ENCODE measurements at regions not wholly inside any gene's neighbourhood (a gene's known extent, or its start where the extent isn't known, plus 50 kb on each side); places are given as distances from the start of the nearest gene placed in this dataset.

DNA sequence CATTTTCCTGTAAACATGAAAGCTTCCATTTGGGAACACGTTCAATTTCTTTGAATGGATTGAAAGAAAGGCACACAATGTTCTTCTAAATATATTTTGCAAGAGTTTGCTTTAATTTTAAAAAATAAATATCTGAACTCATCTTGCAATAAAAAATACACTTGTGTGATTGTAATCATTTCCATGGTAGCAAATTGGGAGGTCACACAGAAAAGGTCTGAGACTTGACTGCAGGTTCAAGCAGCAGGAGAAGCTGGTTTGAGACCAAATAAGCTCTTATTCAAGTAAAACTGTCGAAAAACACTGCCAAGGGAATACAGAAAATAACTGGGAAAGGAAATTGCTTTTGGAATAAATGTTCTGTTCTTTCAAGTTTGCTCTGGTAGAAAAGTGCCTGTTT is 498.9 kb downstream of the ADGRL2 start:
- ATAC-seq = no peak
- intact Hi-C loops (cut with DNase I) = no loop called here
- DNase-seq (ENCODE audit: missing footprints) = no peak

DNA sequence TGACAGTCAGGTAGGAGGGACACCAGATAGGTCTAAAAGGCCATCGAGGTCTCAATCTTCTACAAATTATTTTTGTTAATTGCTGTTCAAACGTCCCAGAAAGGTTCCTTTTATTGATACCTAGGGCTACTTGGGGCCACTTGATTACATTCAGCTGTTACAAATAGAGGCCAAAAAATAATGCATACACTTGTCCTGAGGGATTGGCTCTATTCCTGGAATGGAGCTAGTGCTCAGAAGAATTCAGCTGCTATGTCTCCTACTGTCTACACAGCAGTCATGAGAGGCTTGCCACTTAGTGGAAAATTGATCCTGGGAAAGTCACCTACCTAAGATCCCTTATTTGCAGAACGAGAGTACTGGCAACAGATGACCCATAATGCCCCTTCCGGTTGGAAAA is 498.3 kb downstream of the ADGRL2 start:
- DNase-seq (ENCODE audit: missing footprints) (no peak), ATAC-seq (no peak)
- intact Hi-C loops (cut with DNase I) = no loop called here

DNA sequence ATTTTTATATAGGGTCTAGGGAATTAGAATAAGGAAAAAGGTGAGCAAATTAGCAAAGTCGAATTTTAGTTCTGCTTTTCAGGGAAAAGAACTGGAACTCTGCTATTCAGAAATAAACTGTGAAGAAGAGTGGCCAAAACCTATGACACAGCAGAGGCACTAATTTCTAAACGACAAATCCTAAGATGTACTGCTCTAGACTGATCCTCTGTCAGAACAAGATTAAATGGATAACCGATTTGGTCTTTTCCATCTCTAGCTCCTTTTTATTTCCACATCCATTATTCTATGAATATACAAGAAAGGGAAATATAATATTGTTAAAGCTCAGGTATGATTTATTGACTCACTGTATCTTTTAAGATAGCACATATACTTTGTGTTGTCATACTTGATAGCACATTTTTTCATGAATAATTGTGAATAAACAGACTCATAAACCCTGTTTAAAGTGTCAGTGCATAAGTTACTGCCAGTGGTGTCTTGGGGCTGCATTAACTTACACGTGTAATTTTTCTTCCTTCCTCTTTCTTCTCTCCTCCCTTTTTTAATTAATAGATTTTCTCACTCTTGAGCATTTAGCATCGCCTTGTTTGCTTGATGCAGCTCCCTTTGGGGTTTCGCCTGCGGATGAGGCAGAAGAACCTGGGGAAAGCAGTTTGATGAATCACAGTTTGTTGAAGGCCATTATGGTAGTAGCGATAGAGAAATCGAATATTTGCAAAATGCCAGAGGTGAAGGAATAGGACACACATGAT is 496.6 kb downstream of the ADGRL2 start:
- DNase-seq (ENCODE audit: missing footprints) = no peak
- intact Hi-C loops (cut with DNase I) = no loop called here
- no peak for ATAC-seq

DNA sequence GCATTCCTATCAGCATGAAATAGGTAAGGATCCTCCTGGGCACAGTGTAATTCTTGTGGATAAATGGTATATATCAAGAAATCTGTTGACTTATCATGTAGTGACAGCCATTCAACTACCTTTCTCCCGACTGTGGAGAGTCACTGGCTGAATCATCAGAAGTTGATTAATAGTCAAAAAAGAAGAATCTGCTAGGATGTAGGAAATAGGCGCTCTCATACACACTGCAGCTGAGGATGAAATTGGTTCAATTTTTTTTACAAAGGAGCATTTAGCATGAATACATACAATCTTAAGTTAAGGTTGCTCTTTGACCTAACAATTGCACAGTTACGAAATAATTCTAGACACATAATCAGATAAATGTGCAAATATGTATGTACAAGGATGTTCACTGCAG is 486.8 kb downstream of the ADGRL2 start:
- ATAC-seq = no peak
- intact Hi-C loops (cut with DNase I) = no loop called here
- DNase-seq (ENCODE audit: missing footprints) = no peak

DNA sequence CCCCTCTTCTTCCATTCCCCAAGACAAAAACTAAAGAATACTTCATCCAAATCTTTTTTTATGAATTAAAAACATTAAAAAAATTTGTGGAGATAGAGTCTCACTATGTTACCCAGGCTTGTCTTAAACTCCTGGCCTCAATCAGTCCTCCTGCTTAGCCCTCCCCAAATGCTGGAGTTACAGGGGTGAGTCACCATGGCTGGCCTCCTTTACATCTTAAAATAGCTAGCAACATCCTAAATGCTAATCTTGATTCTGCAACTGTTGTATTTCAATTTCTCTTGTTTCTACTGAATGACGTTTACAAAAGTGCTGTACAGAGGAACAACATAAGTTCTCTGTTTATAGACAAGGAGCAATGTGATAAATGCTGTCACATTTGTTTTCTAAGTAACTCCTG is 483.5 kb downstream of the ADGRL2 start:
- intact Hi-C loops (cut with DNase I) = no loop called here
- no peak for DNase-seq (ENCODE audit: missing footprints)
- ATAC-seq = no peak

DNA sequence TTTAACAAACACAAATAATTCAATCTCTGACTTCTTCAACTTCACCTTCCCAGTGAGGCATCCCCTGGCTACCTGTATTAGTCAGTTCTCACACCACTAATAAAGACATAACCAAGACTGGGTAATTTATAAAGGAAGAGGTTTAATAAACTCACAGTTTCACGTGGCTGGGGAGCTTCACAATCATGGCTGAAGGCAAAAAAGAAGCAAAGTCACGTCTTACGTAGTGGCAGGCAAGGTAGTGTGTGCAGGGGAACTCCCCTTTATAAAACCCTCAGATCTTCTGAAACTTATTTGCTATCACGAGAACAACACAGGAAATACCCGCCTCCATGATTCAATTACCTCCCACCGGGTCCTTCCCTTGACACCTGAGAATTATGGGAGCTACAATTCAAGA is 478.5 kb downstream of the ADGRL2 start:
- ATAC-seq (no peak), DNase-seq (ENCODE audit: missing footprints) (no peak)
- intact Hi-C loops (cut with DNase I) = no loop called here

DNA sequence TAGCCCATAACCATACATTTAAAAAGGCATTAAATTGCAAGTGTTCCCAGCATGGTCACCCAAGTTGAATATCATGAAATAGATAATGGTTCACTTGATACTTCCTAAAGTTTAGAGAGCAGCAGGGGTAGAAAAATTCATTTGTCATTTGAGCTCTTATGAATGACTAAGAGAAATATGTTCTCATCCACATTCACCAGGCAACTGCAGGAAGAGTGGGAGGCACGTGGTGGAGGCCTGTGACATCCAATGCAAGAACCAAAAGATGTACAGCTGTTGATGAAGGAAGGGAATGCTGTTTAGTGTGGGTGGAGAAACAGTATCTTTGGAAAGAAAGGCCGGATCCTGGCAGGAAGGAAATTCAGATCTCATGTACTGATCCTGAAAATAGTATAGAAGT is 473.1 kb downstream of the ADGRL2 start:
- intact Hi-C loops (cut with DNase I) = no loop called here
- ATAC-seq = no peak

DNA sequence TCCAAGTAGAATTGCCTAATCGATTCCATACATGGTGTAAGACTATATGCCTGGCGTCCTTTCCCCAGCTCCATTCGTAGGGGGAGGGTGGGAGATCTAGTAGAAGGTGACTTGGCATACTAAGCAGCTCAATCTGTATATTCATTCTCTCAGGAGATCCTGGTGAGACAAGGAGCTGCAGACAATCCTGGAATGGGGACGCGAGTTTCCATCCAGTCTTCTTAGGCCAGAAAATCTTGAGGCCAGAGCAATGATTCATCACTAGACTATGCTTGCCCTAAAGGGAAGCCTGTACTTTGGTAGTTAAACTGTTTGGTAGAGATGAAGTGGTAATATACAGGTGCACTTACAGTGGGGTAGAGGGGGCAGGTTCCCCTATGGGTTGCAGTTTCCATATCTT is 468.7 kb downstream of the ADGRL2 start:
- DNase-seq (ENCODE audit: missing footprints) (no peak), ATAC-seq (no peak)
- intact Hi-C loops (cut with DNase I) = no loop called here

More for the DNA sequence above, 473.1 kb downstream of the ADGRL2 start:
- DNase-seq (ENCODE audit: missing footprints) = no peak

DNA sequence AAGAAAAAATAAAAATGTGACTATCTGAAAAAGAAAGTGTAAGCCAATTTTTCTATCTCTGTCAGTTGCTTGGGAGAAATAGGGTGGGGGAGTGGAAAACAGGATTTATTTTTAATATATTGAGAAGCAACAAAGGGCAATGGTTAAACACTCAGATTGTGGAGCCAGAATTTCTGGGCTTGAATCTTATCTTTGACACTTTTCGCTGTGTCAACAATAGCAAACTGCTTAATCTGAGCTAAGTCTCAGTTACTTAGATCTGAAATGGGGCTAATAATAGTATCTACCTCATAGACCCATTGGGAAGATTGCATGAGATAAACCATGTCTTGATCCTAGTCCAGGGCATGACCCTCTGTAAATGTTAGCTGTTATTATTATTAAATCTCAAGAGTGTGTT is 468.1 kb downstream of the ADGRL2 start:
- ATAC-seq (no peak), DNase-seq (ENCODE audit: missing footprints) (no peak)
- intact Hi-C loops (cut with DNase I) = no loop called here

DNA sequence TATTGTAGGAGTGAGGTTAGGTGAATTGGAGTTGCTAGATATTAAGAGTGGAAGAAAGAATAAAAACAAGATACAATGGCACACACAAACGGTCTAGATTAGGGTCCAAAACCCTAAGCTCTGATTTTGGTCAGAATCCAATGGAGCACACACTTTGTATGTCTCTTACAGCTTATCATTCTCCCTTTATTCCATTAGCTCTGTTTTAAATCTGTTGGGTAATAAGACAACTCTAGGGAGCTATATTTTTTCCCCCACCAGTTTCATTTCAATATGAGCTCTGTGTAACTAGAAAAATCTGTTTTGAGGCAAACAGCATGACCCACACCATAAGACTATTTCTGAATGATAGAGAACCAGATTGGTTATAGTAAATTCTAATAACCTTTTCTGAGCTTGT is 465.6 kb downstream of the ADGRL2 start:
- intact Hi-C loops (cut with DNase I) = no loop called here
- ATAC-seq (no peak), DNase-seq (ENCODE audit: missing footprints) (no peak)

DNA sequence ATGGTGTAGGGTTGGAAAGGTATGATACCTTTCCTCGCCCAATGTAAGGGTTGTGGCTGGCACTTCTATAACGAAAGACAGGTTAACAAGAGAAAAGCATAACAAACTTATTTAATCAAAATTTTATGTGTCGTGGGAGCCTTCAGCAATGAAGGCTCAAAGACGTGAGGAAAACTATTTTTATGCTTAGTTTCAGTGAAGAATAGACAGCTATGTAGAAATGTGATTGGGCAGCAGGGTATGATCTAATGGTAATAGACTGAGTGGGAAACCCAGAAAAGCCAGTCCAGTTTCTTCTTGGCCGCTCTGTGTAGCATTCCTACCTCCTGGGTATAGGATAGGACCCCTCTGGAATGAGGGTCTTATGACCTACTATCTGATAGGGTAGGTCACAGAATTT is 464.7 kb downstream of the ADGRL2 start:
- intact Hi-C loops (cut with DNase I) = no loop called here
- DNase-seq (ENCODE audit: missing footprints) (no peak), ATAC-seq (no peak)

DNA sequence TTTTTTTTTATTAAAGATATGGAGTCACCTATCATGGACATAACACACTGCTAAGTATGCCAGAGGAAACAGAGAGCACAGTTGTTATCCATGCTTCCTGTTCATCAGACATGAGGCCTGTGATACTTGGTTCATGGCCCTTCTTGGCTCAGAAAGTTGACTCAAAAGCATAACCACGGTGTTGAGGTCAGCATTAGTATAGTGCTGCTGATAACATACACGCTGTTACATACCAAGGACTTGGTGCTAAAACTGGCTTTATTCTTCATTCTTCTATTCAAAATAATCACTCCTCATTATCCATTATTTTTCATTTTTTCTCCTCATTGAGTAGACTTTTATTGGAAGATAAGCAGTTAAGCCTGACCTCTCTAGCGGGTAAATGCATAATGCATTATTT is 464.1 kb downstream of the ADGRL2 start:
- DNase-seq (ENCODE audit: missing footprints) (no peak), ATAC-seq (no peak)
- intact Hi-C loops (cut with DNase I) = no loop called here

DNA sequence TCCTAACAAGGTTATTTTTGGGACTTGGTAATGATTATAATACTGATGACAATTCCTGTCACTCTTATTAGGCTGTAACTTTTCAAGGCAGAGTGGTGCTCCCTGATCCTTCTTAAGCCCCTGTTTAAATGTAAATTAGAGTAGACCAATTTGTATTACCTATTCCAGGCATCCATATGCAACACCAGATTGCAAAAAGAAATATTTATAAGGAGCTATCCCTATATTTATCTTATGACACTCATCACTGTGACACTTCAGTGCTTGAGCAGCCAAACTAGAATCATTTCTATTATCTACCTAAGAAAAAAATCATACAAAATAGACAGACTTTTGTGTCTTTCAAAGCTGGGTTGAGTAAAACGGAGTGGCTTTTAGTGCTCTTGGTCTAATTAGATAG is 462.7 kb downstream of the ADGRL2 start:
- ATAC-seq (no peak), DNase-seq (ENCODE audit: missing footprints) (no peak)
- intact Hi-C loops (cut with DNase I) = no loop called here

DNA sequence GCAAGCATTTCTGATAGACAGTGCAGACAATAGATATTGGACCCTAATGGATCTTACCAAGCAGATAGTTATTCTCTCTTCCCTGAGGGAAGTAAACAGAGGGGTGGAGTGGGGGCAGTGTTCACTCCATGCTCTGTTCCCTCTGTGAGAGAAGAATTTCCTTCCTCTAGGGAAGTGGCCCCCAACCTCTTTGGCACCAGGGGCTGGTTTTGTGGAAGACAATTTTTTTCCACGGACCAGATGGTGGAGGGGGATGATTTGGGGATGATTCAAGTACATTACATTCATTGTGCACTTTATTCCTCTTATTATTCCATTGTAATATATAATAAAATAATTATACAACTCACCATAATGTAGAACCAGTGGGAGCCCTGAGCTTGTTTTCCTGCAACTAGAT is 459.9 kb downstream of the ADGRL2 start:
- DNase-seq (ENCODE audit: missing footprints) = no peak
- no peak for ATAC-seq
- intact Hi-C loops (cut with DNase I) = no loop called here

DNA sequence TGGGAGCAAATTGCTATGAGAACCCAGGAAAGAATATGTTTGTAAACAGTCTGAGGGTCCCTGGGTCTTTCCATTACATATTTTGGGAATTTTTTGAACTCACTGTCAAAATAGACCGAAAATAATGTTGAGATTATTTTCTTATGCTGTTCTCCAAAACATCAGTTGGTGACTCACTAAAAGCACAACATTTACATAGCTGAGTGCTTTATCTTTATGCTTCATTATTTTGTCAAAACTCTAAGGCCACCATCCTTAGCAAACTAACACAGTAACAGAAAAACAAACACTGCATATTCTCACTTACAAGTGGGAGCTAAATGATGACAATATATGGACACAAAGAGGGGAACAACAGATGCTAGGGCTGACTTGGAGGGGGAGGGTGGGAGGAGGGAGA is 459.3 kb downstream of the ADGRL2 start:
- ATAC-seq (no peak), DNase-seq (ENCODE audit: missing footprints) (no peak)
- intact Hi-C loops (cut with DNase I) = no loop called here

DNA sequence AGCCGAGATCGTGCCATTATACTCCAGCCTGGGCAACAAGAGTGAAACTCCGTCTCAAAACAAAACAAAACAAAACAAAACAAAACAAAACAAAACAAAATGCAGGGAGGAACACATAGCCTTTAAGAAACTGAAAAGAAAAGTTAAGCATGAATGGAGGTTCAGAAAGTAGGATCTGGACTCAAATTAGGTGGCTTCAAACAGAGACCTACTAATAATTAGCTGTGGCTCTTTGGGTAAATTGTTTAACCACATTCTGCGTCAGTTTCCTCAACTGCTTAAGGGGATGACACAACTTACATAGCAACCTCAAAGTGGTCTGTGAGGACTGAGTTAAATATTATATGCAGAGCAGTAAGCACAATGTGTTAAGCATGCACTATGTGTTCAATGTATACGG is 458.2 kb downstream of the ADGRL2 start:
- no peak for DNase-seq (ENCODE audit: missing footprints)
- intact Hi-C loops (cut with DNase I) = no loop called here
- no peak for ATAC-seq

DNA sequence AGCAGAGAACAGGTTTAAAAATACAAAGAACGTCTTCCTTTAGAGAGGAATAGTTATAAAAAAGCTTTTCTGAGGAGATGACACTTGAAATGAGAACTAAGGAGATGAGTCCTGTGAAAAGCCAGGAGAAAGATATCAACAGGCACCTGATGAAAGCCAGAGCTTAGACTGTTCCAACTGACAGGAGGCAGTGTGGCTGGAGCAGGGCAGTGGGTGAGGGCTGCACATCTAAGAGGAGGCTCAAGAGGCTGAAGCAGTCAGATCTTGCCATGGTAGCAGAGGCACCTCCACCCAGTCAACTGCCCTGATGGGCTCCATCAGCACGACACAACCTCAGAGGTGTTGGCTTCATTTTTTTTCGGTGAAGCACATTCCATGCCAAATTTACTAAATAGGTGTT is 445.3 kb downstream of the ADGRL2 start:
- DNase-seq (ENCODE audit: missing footprints) = no peak
- ATAC-seq = no peak
- intact Hi-C loops (cut with DNase I) = no loop called here

DNA sequence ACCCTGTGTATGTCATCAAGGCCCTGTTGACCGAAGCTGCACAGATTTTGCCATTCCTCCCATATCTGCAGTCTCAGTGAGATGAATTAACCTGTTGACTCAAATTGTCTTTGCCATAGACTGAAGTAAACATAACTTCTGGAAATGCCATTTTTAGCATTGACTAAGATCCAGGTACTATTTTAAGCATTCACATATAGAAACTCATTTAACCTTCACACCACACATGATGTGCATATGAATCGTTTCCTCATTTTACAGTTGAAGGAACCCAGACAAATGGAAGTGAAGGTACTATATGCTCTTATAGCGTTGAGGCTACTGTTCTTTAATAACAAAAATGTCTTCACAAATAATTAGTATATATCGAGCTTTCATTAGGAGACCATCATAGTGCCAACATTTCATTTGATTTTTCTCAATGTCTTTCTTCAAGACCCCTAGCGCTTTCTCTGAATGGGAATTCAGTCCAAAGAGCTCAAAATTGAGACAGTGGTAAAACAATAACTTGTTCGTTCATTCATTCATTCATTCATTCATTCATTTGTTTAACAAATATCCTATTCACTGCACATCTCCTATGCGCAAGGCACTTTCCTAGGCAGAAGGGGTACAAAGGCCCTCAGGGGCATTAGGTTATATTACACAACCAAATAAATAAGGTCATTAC is 444.7 kb downstream of the ADGRL2 start:
- intact Hi-C loops (cut with DNase I) = no loop called here
- no peak for ATAC-seq
- DNase-seq (ENCODE audit: missing footprints) = no peak

DNA sequence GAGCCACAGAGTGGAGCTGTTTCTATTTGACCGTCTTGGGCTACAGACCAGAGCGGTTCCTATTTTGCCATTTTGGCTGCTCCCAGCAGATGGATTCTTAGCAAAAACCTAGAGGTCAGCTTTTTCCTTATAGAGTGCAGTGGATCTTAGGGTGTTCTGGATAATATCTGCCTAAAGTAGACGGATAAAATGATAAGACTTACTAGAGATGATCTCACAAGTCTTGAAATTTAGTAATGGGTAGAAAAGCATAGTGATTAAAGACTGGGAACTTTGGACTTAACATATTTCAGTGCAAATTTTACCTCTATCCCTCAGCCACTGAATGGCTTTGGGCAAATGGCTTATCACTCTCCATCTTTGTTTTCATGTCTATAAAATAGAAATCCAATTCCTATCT is 439.8 kb downstream of the ADGRL2 start:
- intact Hi-C loops (cut with DNase I) = no loop called here
- ATAC-seq (no peak), DNase-seq (ENCODE audit: missing footprints) (no peak)

DNA sequence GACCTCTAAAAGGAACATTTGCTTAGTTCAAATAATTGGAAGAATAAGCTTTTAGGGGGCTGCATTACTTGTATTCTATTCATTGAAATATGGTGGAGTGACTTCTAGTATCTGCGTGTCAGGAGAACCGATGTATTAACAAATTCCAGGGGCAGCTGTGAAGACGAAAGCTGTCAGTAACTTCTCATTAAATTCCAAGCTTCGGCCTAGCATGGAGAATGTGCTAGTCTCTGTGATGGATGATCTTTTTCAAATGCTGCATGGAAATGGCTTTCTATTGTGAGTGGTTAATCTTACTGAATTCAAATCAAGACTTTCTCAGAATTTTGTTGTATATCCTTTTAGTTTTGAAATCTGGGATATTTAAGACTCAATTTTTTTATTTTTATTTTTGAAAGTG is 429.9 kb downstream of the ADGRL2 start:
- ATAC-seq (no peak), DNase-seq (ENCODE audit: missing footprints) (no peak)
- intact Hi-C loops (cut with DNase I) = no loop called here

All from Right ventricle myocardium inferior (tissue), 1 donor.